GM18520 (cell line): ENCODE measurements at regions not wholly inside any gene's neighbourhood (a gene's known extent, or its start where the extent isn't known, plus 50 kb on each side); places are given as distances from the start of the nearest gene placed in this dataset.
A peak's percentile ranks its signal among the peaks of the same experiment; 100 is the strongest.
"Not testable (repeated sequence)": the region's sequence is repeated elsewhere in the genome, so short reads cannot be mapped to it uniquely, and the experiment has no call there.

Experiments
- ATAC-seq: cut with Tn5 transposase; IDR thresholded peaks from one replicate; pipeline ENCODE4 v1.9.1; 2021; ENCODE audit not compliant: unreplicated experiment

DNA sequence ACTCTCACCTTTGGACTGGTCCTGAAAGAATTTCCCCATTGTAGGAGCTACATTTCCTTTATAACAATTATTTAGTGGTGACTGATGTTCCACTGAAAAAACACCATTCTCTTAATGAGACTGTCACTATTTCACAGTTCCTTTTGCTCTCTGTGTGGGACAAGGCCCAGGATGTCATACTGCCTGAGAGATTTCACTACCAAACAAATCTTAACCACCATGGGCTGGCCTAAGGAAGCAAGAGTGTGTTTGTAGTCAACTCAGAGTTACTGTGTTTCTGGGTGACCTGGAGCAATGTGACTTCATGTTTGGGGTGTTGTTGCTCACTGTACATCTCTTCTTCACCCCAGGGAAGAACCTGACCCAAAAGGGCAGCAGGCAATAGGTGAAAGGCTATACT lies 50.1 kb upstream of the ZNF608 start:
- no peak for ATAC-seq

GRCh38 chr5:124797665-124798087 lies 51.2 kb upstream of the ZNF608 start:
- ATAC-seq, result no peak

GRCh38 chr5:124798890-124799289 lies 52.5 kb upstream of the ZNF608 start:
- ATAC-seq, result no peak

DNA sequence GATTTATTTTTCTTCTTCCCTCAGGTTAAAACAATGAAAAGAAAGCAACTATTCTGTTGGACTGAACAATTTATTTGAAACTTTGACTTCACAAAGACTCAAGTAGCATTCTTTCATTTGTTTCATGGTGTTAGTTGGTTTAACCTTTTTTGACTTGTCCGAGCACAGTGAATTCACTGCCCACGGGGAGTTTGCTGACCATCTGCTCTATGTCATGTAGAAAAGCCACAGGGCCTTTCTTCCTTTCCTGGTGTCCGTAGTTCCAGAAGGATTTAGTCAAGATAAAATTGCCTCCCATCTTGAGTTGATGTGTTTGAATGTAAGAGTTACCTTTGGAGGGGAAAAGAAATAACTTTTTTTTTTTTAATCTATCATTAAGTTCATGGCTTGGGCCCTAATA lies 55.1 kb upstream of the ZNF608 start:
- no peak for ATAC-seq

DNA sequence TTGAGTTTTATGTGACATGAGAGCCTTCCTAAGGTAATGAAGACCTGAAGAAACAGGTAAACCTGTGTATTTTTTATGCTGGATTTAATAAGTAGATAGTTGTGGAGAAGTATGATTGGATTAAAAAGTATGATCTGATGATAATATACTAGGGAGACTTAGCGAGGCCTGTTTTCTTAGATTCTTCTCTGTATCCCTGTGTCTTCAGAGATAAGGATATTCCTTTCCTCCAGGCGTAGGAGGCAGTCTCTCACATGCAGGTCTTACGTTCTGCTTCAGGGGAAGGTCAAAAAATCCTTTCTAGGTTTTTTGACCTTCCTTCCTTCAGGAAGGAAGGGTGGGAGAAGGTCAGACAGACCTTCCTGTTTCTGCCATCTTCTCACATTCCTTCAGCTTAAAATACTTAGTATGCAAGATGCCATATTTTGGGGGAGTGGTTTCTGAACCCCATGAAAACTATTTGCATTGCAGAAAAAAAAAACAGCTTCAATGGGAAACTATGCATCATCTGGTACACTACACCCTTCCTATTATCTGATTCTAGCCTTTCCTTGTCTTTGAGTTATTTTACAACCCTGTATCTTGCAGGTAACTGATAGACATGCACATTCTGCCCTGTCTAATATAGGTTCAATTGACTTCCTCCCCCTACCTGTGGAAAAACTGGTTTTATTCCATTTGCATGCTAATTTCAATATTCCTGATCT lies 57.3 kb upstream of the ZNF608 start:
- ATAC-seq, result no peak

- ATAC-seq, result no peak
Observed at GRCh38 chr5:124806026-124806372, 59.6 kb upstream of the ZNF608 start.

- ATAC-seq, result no peak
Observed at GRCh38 chr5:124806373-124807077, 60.1 kb upstream of the ZNF608 start.

- no peak for ATAC-seq
Observed at GRCh38 chr5:124808842-124809268, 62.4 kb upstream of the ZNF608 start.

DNA sequence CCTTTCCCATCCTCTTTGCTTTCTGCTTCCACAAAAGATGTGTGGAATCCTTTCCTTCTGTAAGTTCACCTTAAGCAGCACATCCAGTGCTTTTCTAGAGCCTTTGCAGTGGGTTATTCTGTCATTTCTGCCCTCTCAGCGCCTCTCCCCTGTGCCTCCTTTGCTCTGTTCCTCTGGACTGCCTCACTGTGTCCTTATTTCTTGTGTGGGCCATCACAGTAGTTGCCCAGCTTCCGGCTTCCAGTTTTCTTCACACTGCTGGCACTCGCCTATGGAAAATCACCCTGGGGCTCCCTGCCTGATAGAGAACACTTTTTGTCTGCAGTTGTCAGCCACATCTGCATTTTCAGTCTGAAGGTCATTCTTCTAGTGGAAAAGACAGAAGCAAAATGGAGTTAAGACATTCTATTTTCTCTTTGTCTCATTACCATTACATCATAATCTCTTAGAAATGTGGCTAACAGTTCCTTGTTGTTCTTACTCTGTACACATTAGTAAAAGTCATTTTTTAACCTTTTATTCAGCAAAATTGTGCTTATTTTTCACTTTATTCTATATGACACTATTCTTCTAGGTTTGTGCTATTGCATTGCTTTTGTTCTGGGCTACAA lies 64.1 kb upstream of the ZNF608 start:
- no peak for ATAC-seq

- ATAC-seq, result no peak
Observed at GRCh38 chr5:124812771-124813358, 66.4 kb upstream of the ZNF608 start.

DNA sequence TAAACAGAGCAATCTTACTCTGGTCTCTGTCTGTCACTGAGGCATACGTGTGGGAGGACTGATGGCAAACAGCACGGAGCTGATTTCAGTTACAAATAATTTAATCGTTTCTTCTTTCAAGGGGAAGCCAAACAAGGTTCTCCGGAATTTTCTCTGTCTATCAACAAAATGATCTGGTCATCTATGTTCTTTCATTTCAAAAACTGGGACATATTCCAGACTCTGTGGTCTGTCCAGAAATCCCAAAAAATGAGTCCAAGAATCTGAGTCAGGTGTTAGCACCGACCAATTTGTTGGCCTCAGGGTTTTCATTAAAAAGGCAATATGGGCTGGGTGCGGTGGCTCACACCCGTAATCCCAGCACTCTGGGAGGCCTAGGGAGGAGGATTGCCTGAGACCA lies 69.9 kb upstream of the ZNF608 start:
- no peak for ATAC-seq

DNA sequence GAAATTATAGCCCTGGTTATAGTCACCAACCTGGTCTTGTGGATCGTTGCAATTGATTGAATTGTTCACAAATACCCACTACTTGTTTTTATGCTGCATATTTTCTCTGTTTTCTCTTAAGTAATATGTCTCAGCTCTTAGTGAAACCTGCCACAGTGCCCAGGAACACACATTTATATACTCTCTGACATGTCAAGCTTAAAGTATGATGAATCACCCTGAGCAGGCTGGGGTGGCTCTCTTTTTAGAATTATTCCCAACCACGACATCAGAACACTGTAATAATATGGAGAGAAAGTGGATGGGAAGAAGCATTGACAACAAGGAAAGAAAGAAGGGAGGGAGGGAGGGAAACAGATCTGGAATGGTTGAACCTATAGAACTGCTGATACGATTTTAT lies 72.8 kb upstream of the ZNF608 start:
- ATAC-seq, result no peak

- ATAC-seq, result no peak
Observed at GRCh38 chr5:124822647-124823046, 76.2 kb upstream of the ZNF608 start.

DNA sequence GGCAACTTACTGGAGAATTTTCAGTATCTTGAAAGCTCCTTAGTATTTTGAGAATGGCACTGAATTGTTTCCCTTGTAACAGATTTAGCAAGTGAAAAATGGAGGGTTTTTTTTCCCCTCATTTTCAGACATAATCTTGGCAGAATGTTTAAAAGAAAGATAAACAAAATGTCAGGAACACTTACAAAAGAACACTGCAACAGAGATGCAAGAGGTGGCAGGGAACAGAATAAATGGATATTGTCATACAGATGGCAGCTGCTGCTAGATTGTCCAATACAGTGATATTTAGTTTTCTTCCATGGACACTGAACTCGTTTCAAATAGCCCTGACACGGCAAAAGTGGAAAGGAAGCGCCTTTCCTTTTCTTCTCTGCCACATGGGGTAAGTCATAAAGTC lies 76.9 kb upstream of the ZNF608 start:
- ATAC-seq, result no peak

GRCh38 chr5:124824637-124825158 lies 78.3 kb upstream of the ZNF608 start:
- ATAC-seq, result no peak

GRCh38 chr5:124825250-124825982 lies 79.0 kb upstream of the ZNF608 start:
- peak; percentile 57 for ATAC-seq

- ATAC-seq, result no peak
Observed at GRCh38 chr5:124825983-124826337, 79.5 kb upstream of the ZNF608 start.

DNA sequence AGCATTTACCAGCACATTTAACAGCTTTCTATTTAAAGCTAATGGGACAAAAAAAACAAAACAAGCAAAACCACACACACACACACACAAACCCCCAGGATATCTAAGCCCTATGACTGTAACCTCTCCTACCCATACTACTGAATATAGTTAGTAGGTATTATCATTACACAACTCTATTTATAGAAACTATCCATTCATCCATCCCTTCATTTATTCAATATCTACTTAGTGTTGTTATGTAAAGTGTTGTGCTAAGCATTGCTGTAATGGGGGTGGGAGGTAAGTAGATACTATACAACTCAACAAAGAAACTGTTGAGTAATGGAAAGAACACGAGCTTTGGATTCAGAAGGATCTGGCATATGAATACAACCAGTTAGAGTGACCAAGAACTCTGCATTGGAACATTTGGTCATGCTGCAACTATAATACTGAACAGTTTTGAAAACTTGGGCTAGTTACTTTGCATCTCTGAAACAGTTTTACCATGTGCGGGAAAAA lies 82.3 kb upstream of the ZNF608 start:
- ATAC-seq, result no peak

DNA sequence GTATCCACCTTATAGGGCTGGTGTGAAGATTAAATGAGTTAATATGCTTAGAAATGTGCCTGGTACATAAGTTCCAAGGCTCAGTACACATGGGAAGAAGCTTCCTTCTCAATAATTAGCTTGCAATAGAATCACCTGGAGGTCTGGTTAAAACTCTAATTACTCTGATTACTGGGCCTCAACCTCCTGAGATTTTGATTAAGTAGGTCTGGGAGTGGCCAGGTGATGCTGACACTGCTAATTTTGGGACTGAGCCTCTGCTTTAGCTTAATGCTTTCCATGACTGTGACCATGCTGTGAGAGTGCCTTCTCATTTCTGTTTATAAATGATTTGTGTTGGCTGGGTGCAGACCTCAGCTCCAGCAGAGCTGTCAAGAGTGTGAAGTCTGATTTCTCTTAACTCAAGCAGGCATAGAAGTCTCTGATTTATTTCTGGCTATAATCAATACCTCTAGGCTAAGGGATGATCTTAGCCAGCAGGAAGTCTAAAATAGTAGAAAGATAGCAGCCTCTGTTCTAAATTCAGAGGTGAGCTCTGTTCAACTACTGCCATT lies 85.3 kb upstream of the ZNF608 start:
- no peak for ATAC-seq

- ATAC-seq, result no peak
Observed at GRCh38 chr5:124832510-124832909, 86.1 kb upstream of the ZNF608 start.

GRCh38 chr5:124836314-124836713 lies 89.9 kb upstream of the ZNF608 start:
- ATAC-seq, result not testable (repeated sequence)
